ENCODE measurements at regions not wholly inside any gene's neighbourhood (a gene's known extent, or its start where the extent isn't known, plus 50 kb on each side); places are given as distances from the start of the nearest gene placed in this dataset.

DNA sequence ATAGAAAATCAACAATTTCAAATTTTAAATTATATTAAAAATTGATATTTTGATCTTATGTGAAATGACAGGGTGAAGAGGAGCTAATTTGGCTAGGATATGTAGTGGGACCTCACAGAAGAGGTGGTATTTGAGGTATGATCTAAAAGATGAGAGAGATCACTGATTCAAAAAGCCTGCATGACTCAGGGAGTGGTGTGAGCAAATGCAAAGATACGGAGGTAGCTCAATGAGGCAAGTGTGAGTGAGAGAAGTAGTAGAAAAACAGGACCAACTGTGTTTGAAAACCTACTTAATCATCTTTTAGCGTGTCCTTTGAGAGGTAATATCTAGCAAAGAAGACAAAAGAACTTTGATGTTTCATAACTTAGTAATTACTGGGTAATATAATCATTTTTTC lies 557.5 kb downstream of the DSC3 start:
- TF ChIP-seq EZH2 (IDR thresholded peaks at IDR 0.05; ENCODE audit: borderline replicate concordance, low read length) = no peak
- TF ChIP-seq, protein P1, sequence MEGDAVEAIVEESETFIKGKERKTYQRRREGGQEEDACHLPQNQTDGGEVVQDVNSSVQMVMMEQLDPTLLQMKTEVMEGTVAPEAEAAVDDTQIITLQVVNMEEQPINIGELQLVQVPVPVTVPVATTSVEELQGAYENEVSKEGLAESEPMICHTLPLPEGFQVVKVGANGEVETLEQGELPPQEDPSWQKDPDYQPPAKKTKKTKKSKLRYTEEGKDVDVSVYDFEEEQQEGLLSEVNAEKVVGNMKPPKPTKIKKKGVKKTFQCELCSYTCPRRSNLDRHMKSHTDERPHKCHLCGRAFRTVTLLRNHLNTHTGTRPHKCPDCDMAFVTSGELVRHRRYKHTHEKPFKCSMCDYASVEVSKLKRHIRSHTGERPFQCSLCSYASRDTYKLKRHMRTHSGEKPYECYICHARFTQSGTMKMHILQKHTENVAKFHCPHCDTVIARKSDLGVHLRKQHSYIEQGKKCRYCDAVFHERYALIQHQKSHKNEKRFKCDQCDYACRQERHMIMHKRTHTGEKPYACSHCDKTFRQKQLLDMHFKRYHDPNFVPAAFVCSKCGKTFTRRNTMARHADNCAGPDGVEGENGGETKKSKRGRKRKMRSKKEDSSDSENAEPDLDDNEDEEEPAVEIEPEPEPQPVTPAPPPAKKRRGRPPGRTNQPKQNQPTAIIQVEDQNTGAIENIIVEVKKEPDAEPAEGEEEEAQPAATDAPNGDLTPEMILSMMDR (conservative IDR thresholded peaks at IDR 0.05 in 1 of 2, IDR thresholded peaks at IDR 0.05 in 1 of 2; ENCODE audit: extremely low read depth in 1 of 2, insufficient read depth in 1 of 2, low read depth in 1 of 2, low read length in 2 of 2) = no peak

Data from mammary epithelial cell (primary cell).